Suprapubic skin (tissue), 4 donors: ENCODE measurements at regions not wholly inside any gene's neighbourhood (a gene's known extent, or its start where the extent isn't known, plus 50 kb on each side); places are given as distances from the start of the nearest gene placed in this dataset.

Experiments used
- EP300 ChIP-seq: sonication (generic); formaldehyde crosslinking; IDR thresholded peaks from one replicate; pipeline ENCODE4 v1.6.1; 2017; ENCODE audit warnings: antibody characterized with exemption
- POLR2A ChIP-seq, 2 donors: fragments of 450-650 bp; IDR thresholded peaks; one replicate each; pipeline ENCODE4 v1.6.1; 2017; ENCODE audit warnings: antibody characterized with exemption in 2 of 2, mild to moderate bottlenecking in 2 of 2, moderate library complexity in 2 of 2
- POLR2AphosphoS5 ChIP-seq, 3 donors: sonication (generic); formaldehyde crosslinking; IDR thresholded peaks; one replicate each; pipeline ENCODE4 v1.6.1; 2017; ENCODE audit warnings: antibody characterized with exemption in 3 of 3
- TF ChIP-seq, protein P1 (sequence below), 2 donors: fragments of 200-600 bp in 1 of 2; fragments of 450-650 bp in 1 of 2; sonication (generic) in 1 of 2; IDR thresholded peaks; one replicate each; pipeline ENCODE4 v1.5.1; 2016 to 2019; ENCODE audit warnings: antibody characterized with exemption in 2 of 2, mild to moderate bottlenecking in 1 of 2, moderate library complexity in 1 of 2

DNA sequence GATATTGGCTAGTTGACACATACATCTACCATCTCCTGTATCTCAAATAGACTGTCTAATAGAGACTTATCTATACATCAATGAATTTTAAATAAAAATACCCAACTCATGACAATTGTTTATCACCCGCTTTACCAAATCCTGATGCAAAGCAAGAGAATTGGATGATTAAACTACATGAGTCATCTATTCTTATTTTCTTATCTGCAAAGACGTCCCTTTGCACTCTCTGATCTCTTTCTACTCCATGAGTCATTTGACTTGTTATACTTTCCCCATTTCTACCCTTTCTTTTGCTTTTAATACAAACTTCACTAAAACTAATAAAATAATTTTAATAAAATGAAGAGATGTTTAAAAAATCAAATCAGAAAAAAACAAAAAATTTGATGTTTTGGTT, 261.7 kb upstream of the MAP2 start:
- TF ChIP-seq, protein P1, sequence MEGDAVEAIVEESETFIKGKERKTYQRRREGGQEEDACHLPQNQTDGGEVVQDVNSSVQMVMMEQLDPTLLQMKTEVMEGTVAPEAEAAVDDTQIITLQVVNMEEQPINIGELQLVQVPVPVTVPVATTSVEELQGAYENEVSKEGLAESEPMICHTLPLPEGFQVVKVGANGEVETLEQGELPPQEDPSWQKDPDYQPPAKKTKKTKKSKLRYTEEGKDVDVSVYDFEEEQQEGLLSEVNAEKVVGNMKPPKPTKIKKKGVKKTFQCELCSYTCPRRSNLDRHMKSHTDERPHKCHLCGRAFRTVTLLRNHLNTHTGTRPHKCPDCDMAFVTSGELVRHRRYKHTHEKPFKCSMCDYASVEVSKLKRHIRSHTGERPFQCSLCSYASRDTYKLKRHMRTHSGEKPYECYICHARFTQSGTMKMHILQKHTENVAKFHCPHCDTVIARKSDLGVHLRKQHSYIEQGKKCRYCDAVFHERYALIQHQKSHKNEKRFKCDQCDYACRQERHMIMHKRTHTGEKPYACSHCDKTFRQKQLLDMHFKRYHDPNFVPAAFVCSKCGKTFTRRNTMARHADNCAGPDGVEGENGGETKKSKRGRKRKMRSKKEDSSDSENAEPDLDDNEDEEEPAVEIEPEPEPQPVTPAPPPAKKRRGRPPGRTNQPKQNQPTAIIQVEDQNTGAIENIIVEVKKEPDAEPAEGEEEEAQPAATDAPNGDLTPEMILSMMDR (IDR thresholded peaks at IDR 0.05) = no peak
- TF ChIP-seq POLR2A (IDR thresholded peaks at IDR 0.05) (no peak), POLR2AphosphoS5 (IDR thresholded peaks at IDR 0.05) (no peak), EP300 (no peak)
